DMS 273 (cell line): ENCODE measurements at regions not wholly inside any gene's neighbourhood (a gene's known extent, or its start where the extent isn't known, plus 50 kb on each side); places are given as distances from the start of the nearest gene placed in this dataset.
"Not testable (repeated sequence)": the region's sequence is repeated elsewhere in the genome, so short reads cannot be mapped to it uniquely, and the experiment has no call there.

Source experiments
- DNase-seq: peaks from one replicate; lab custom pipeline; 2025; ENCODE audit not compliant: unreplicated experiment; lab: John Stamatoyannopoulos, UW

GRCh38 chr14:21940887-21941856, 267.6 kb upstream of the OR4E1 start:
- peak; percentile 45 for DNase-seq

- no peak for DNase-seq
Measured at GRCh38 chr14:21939836-21940235, 266.2 kb upstream of the OR4E1 start.

GRCh38 chr14:21937996-21938395, 264.4 kb upstream of the OR4E1 start:
- no peak for DNase-seq

- peak; percentile 3 for DNase-seq
Measured at GRCh38 chr14:21933681-21934080, 260.1 kb upstream of the OR4E1 start.

GRCh38 chr14:21924479-21924878, 250.9 kb upstream of the OR4E1 start:
- no peak for DNase-seq

- no peak for DNase-seq
Measured at GRCh38 chr14:21923820-21924219, 250.2 kb upstream of the OR4E1 start.

GRCh38 chr14:21921453-21921852, 247.8 kb upstream of the OR4E1 start:
- DNase-seq, result no peak

GRCh38 chr14:21917699-21918436, 244.2 kb upstream of the OR4E1 start:
- peak; percentile 54 for DNase-seq

- DNase-seq, result no peak
Measured at GRCh38 chr14:21915826-21916225, 242.2 kb upstream of the OR4E1 start.

GRCh38 chr14:21913759-21914158, 240.1 kb upstream of the OR4E1 start:
- peak; percentile 79 for DNase-seq

GRCh38 chr14:21912367-21912766, 238.7 kb upstream of the OR4E1 start:
- no peak for DNase-seq

- DNase-seq, result no peak
Measured at GRCh38 chr14:21911877-21912276, 238.3 kb upstream of the OR4E1 start.

GRCh38 chr14:21910260-21910659, 236.6 kb upstream of the OR4E1 start:
- DNase-seq, result no peak

- no peak for DNase-seq
Measured at GRCh38 chr14:21902561-21903181, 229.1 kb upstream of the OR4E1 start.

GRCh38 chr14:21894898-21895194, 221.2 kb upstream of the OR4E1 start:
- DNase-seq, result not testable (repeated sequence)

- peak; percentile 22 for DNase-seq
Measured at GRCh38 chr14:21894003-21894897, 220.6 kb upstream of the OR4E1 start.

GRCh38 chr14:21891921-21892320, 218.3 kb upstream of the OR4E1 start:
- DNase-seq, result no peak

GRCh38 chr14:21884995-21885394, 211.4 kb upstream of the OR4E1 start:
- no peak for DNase-seq

- DNase-seq, result no peak
Measured at GRCh38 chr14:21882226-21882625, 208.6 kb upstream of the OR4E1 start.

GRCh38 chr14:21880918-21881317, 207.3 kb upstream of the OR4E1 start:
- no peak for DNase-seq

GRCh38 chr14:21875791-21876190, 202.2 kb upstream of the OR4E1 start:
- no peak for DNase-seq
